Small intestine (tissue), 7 donors: ENCODE measurements at regions not wholly inside any gene's neighbourhood (a gene's known extent, or its start where the extent isn't known, plus 50 kb on each side); places are given as distances from the start of the nearest gene placed in this dataset.
A peak's percentile ranks its signal among the peaks of the same experiment; 100 is the strongest.

Experiments
- DNase-seq, 2 donors: peaks; one replicate each; pipeline versions ENCODE4 v3.0.0 to v3.0.0-alpha.2; 2013
- FAIRE-seq: peaks from 2 replicates; lab custom pipeline; 2012; peaks lifted over from hg19 to GRCh38; lab: Jason Lieb, UNC
- H3K27ac ChIP-seq, 3 donors: one replicate each; pipeline ENCODE4 v1.5.1; 2013; ENCODE audit warnings: low read length in 2 of 3, mild to moderate bottlenecking in 2 of 3, control low read depth in 1 of 3, inconsistent platforms in 1 of 3, low read depth in 1 of 3, moderate library complexity in 1 of 3
- H3K27me3 ChIP-seq, 3 donors: one replicate each; pipeline ENCODE4 v1.6.1; 2013; ENCODE audit warnings: low read length in 3 of 3, inconsistent platforms in 1 of 3; ENCODE audit not compliant: control insufficient read depth in 3 of 3, insufficient read depth in 3 of 3
- H3K36me3 ChIP-seq, 3 donors: one replicate each; pipeline ENCODE4 v1.6.1; 2013; ENCODE audit warnings: low read length in 3 of 3, inconsistent platforms in 1 of 3, low read depth in 1 of 3, mild to moderate bottlenecking in 1 of 3, moderate library complexity in 1 of 3; ENCODE audit not compliant: control insufficient read depth in 3 of 3, insufficient read depth in 2 of 3
- H3K4me1 ChIP-seq, 3 donors: one replicate each; pipeline ENCODE4 v1.6.1; 2013; ENCODE audit warnings: low read length in 2 of 3, inconsistent platforms in 1 of 3, low read depth in 1 of 3, mild to moderate bottlenecking in 1 of 3, moderate library complexity in 1 of 3; ENCODE audit not compliant: control insufficient read depth in 3 of 3, insufficient read depth in 2 of 3
- H3K4me3 ChIP-seq, 3 donors: one replicate each; pipeline ENCODE4 v1.5.1; 2013; ENCODE audit warnings: low read length in 3 of 3, control low read depth in 1 of 3, inconsistent platforms in 1 of 3, low read depth in 1 of 3, mild to moderate bottlenecking in 1 of 3, moderate library complexity in 1 of 3
- H3K9me3 ChIP-seq, 2 donors: one replicate each; pipeline ENCODE4 v1.6.1; 2013; ENCODE audit warnings: low read depth in 1 of 2, low read length in 1 of 2; ENCODE audit not compliant: control insufficient read depth in 2 of 2, insufficient read depth in 1 of 2
- WGBS, 3 donors: extraction: QIAGEN DNeasy Blood & Tissue Kit; methylation state at CpG; one replicate each; pipeline ENCODE4 v1.1.7; 2013; 5-methylcytosine and 5-hydroxymethylcytosine counted together
- donor health status: healthy with polysubstance abuse.
- donor health status: control.
- donor health status: control.
- donor health status: Bipolar disorder and iron deficiency.
- donor health status: healthy.

- no peak overlapping the region for H3K27ac ChIP-seq
- no peak overlapping the region for H3K4me3 ChIP-seq
- H3K9me3 ChIP-seq = no peaks in the 10 kb centered on the region
- DNase-seq (no peak), FAIRE-seq (no peak)
- WGBS, 3 donors = 73 to 91% (median 85%) methylated on average over 2 of the region's 2 CpGs
- no peaks in the 10 kb centered on the region for H3K27me3 ChIP-seq
- H3K4me1 ChIP-seq = peaks cover 0 to 3% (median 0%) of the 10 kb centered on the region in 3 donors
- no peaks in the 10 kb centered on the region for H3K36me3 ChIP-seq
These were observed 124.5 kb downstream of the CAAP1 start for GRCh38 chr9:26768145-26768544.

- no peaks in the 10 kb centered on the region for H3K36me3 ChIP-seq
- DNase-seq (no peak), FAIRE-seq (no peak)
- H3K27ac ChIP-seq = no peak overlapping the region
- 70 to 89% (median 70%) methylated on average over 2 of the region's 2 CpGs for WGBS, 3 donors
- H3K9me3 ChIP-seq = no peaks in the 10 kb centered on the region
- no peak overlapping the region for H3K4me3 ChIP-seq
- H3K4me1 ChIP-seq = no peaks in the 10 kb centered on the region
- no peaks in the 10 kb centered on the region for H3K27me3 ChIP-seq
These were observed 131.9 kb downstream of the CAAP1 start for GRCh38 chr9:26760675-26761074.

- no peaks in the 10 kb centered on the region for H3K36me3 ChIP-seq
- H3K27ac ChIP-seq = no peak overlapping the region
- no peaks in the 10 kb centered on the region for H3K27me3 ChIP-seq
- 61 to 83% (median 72%) methylated on average over 6 of the region's 6 CpGs for WGBS, 3 donors
- DNase-seq (no peak), FAIRE-seq (no peak)
- H3K4me3 ChIP-seq = no peak overlapping the region
- no peaks in the 10 kb centered on the region for H3K4me1 ChIP-seq
- no peaks in the 10 kb centered on the region for H3K9me3 ChIP-seq
These were observed 133.9 kb downstream of the CAAP1 start for GRCh38 chr9:26758655-26759054.

GRCh38 chr9:26756881-26757280, 135.7 kb downstream of the CAAP1 start:
- Histone ChIP-seq H3K4me3 (no peak overlapping the region), H3K9me3 (no peaks in the 10 kb centered on the region), H3K36me3 (no peaks in the 10 kb centered on the region), H3K27me3 (no peaks in the 10 kb centered on the region), H3K4me1 (no peaks in the 10 kb centered on the region), H3K27ac (no peak overlapping the region)
- WGBS, 3 donors = 89 to 100% (median 93%) methylated on average over 2 of the region's 2 CpGs
- DNase-seq (no peak), FAIRE-seq (no peak)

GRCh38 chr9:26755476-26755875, 137.1 kb downstream of the CAAP1 start:
- WGBS, 3 donors = 35 to 50% (median 44%) methylated on average over 2 of the region's 2 CpGs
- no peak for DNase-seq
- H3K4me1 ChIP-seq = no peaks in the 10 kb centered on the region
- H3K4me3 ChIP-seq = no peak overlapping the region
- no peaks in the 10 kb centered on the region for H3K27me3 ChIP-seq
- H3K36me3 ChIP-seq = no peaks in the 10 kb centered on the region
- H3K9me3 ChIP-seq = no peaks in the 10 kb centered on the region
- FAIRE-seq = peak; percentile 15
- H3K27ac ChIP-seq = no peak overlapping the region

- Histone ChIP-seq H3K4me1 (no peaks in the 10 kb centered on the region), H3K36me3 (no peaks in the 10 kb centered on the region), H3K27ac (no peak overlapping the region), H3K4me3 (no peak overlapping the region), H3K9me3 (no peaks in the 10 kb centered on the region), H3K27me3 (no peaks in the 10 kb centered on the region)
- 84 to 87% (median 84%) methylated on average over 10 of the region's 10 CpGs for WGBS, 3 donors
- FAIRE-seq (no peak), DNase-seq (no peak)
These were observed 138.0 kb downstream of the CAAP1 start for GRCh38 chr9:26754509-26755164.

GRCh38 chr9:26753971-26754370, 138.6 kb downstream of the CAAP1 start:
- no peak overlapping the region for H3K27ac ChIP-seq
- H3K4me3 ChIP-seq = no peak overlapping the region
- H3K9me3 ChIP-seq = no peaks in the 10 kb centered on the region
- H3K27me3 ChIP-seq = no peaks in the 10 kb centered on the region
- 93 to 100% (median 96%) methylated on average over 1 of the region's 1 CpG for WGBS, 3 donors
- FAIRE-seq = no peak
- H3K4me1 ChIP-seq = no peaks in the 10 kb centered on the region
- no peaks in the 10 kb centered on the region for H3K36me3 ChIP-seq
- DNase-seq = no peak

- H3K27ac ChIP-seq = no peak overlapping the region
- WGBS, 3 donors = 68 to 92% (median 81%) methylated on average over 4 of the region's 4 CpGs
- no peaks in the 10 kb centered on the region for H3K9me3 ChIP-seq
- FAIRE-seq (no peak), DNase-seq (no peak)
- no peaks in the 10 kb centered on the region for H3K36me3 ChIP-seq
- no peak overlapping the region for H3K4me3 ChIP-seq
- no peaks in the 10 kb centered on the region for H3K27me3 ChIP-seq
- H3K4me1 ChIP-seq = no peaks in the 10 kb centered on the region
These were observed 142.4 kb downstream of the CAAP1 start for GRCh38 chr9:26750162-26750561.
